Loucy (cell line): ENCODE measurements at regions not wholly inside any gene's neighbourhood (a gene's known extent, or its start where the extent isn't known, plus 50 kb on each side); places are given as distances from the start of the nearest gene placed in this dataset.

Experiments used
- H2AFZ ChIP-seq: fragments of 200-600 bp; sonication (generic); 2 replicates; pipeline ENCODE4 v1.6.0; 2016; ENCODE audit warnings: antibody characterized with exemption, mild to moderate bottlenecking, low read length, moderate library complexity
- H3F3A ChIP-seq: fragments of 200-600 bp; 2 replicates; pipeline ENCODE4 v1.6.0; 2016; ENCODE audit warnings: antibody characterized with exemption, low read depth, mild to moderate bottlenecking
- H3K27me3 ChIP-seq: fragments of 200-600 bp; sonication (generic); 2 replicates; pipeline ENCODE4 v1.6.1; 2014; ENCODE audit warnings: low read length, mild to moderate bottlenecking; ENCODE audit not compliant: insufficient read depth, poor library complexity, severe bottlenecking
- H3K36me3 ChIP-seq: fragments of 200-600 bp; sonication (generic); 2 replicates; pipeline ENCODE4 v1.6.1; 2016; ENCODE audit warnings: low read length; ENCODE audit not compliant: insufficient read depth
- H3K4me1 ChIP-seq: fragments of 200-600 bp; sonication (generic); 2 replicates; pipeline ENCODE4 v1.5.1; 2014; ENCODE audit warnings: low read length, mild to moderate bottlenecking; ENCODE audit not compliant: insufficient read depth, poor library complexity, severe bottlenecking
- H3K4me2 ChIP-seq: fragments of 200-600 bp; sonication (generic); 2 replicates; pipeline ENCODE4 v1.6.0; 2014; ENCODE audit warnings: antibody characterized with exemption, low read length, low read depth, mild to moderate bottlenecking; ENCODE audit not compliant: poor library complexity, severe bottlenecking
- H3K4me3 ChIP-seq: fragments of 200-600 bp; sonication (generic); 2 replicates; pipeline ENCODE4 v1.5.1; 2014; ENCODE audit warnings: low read length, mild to moderate bottlenecking, mixed read lengths; ENCODE audit not compliant: poor library complexity, severe bottlenecking
- H3K79me2 ChIP-seq: fragments of 200-600 bp; sonication (generic); 2 replicates; pipeline ENCODE4 v1.6.1; 2014; ENCODE audit warnings: low read length; ENCODE audit not compliant: insufficient read depth
- H3K9ac ChIP-seq: fragments of 200-600 bp; sonication (generic); 2 replicates; pipeline ENCODE4 v1.6.0; 2014; ENCODE audit warnings: mild to moderate bottlenecking, low read depth, low read length, moderate library complexity; ENCODE audit not compliant: poor library complexity, severe bottlenecking
- H3K9me2 ChIP-seq: fragments of 200-600 bp; sonication (generic); replicated peaks from 2 replicates; pipeline ENCODE4 v1.6.1; 2016; ENCODE audit warnings: low read depth, low read length, mixed read lengths
- H3K9me3 ChIP-seq: fragments of 200-600 bp; sonication (generic); 2 replicates; pipeline ENCODE4 v1.6.1; 2014; ENCODE audit warnings: mild to moderate bottlenecking, antibody characterized with exemption, low read length, low read depth; ENCODE audit not compliant: insufficient read depth
- H4K20me1 ChIP-seq: fragments of 200-600 bp; sonication (generic); 2 replicates; pipeline ENCODE4 v1.6.0; 2014; ENCODE audit warnings: antibody characterized with exemption, low read length, mild to moderate bottlenecking; ENCODE audit not compliant: insufficient read depth, poor library complexity, severe bottlenecking
- EZH2phosphoT487 ChIP-seq: fragments of 200-600 bp; IDR thresholded peaks from 2 replicates; pipeline ENCODE4 v1.6.1; 2018; ENCODE audit warnings: antibody characterized with exemption, mild to moderate bottlenecking, moderate library complexity, borderline replicate concordance
- TF ChIP-seq, protein P1 (sequence below): fragments of 200-600 bp; sonication (generic); conservative IDR thresholded peaks from 2 replicates; pipeline ENCODE4 v1.5.1; 2014; ENCODE audit warnings: mild to moderate bottlenecking, antibody characterized with exemption, low read length

- no peak overlapping the region for H3K4me3 ChIP-seq
- H3F3A ChIP-seq = no peaks in the 10 kb centered on the region
- H4K20me1 ChIP-seq = no peaks in the 10 kb centered on the region
- H3K9ac ChIP-seq = no peak overlapping the region
- no peaks in the 10 kb centered on the region for H3K36me3 ChIP-seq
- H2AFZ ChIP-seq = no peak overlapping the region
- H3K27me3 ChIP-seq = no peaks in the 10 kb centered on the region
- H3K4me1 ChIP-seq = no peaks in the 10 kb centered on the region
- no peaks in the 10 kb centered on the region for H3K9me3 ChIP-seq
- no peaks in the 10 kb centered on the region for H3K9me2 ChIP-seq
- no peaks in the 10 kb centered on the region for H3K79me2 ChIP-seq
- no peak overlapping the region for H3K4me2 ChIP-seq
- TF ChIP-seq EZH2phosphoT487 = no peak
- TF ChIP-seq, protein P1, sequence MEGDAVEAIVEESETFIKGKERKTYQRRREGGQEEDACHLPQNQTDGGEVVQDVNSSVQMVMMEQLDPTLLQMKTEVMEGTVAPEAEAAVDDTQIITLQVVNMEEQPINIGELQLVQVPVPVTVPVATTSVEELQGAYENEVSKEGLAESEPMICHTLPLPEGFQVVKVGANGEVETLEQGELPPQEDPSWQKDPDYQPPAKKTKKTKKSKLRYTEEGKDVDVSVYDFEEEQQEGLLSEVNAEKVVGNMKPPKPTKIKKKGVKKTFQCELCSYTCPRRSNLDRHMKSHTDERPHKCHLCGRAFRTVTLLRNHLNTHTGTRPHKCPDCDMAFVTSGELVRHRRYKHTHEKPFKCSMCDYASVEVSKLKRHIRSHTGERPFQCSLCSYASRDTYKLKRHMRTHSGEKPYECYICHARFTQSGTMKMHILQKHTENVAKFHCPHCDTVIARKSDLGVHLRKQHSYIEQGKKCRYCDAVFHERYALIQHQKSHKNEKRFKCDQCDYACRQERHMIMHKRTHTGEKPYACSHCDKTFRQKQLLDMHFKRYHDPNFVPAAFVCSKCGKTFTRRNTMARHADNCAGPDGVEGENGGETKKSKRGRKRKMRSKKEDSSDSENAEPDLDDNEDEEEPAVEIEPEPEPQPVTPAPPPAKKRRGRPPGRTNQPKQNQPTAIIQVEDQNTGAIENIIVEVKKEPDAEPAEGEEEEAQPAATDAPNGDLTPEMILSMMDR = no peak
These were observed 163.5 kb upstream of the CDH11 start for GRCh38 chr16:65285128-65286048.

DNA sequence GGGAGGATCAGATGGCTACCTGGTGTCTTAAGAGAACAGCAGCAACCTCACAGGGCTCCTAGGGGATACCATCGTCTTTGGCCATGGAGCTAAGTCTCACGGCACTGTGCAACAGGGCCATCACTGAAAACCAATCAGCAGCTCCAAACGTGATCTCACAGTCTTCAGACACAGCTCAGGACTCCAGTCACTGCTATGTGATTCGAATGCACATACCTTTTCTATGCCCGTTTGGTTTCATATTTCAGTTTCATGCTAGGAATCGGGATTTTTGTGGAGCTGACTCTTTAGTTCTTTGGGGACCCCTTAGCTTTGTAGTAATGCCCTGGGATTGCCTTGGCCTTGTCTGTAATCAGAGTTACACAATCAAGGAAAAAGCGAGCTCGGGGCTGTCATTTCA, 162.8 kb upstream of the CDH11 start:
- H3K4me3 ChIP-seq = no peak overlapping the region
- H4K20me1 ChIP-seq = no peaks in the 10 kb centered on the region
- no peak overlapping the region for H2AFZ ChIP-seq
- H3K9me3 ChIP-seq = no peaks in the 10 kb centered on the region
- H3K9me2 ChIP-seq = no peaks in the 10 kb centered on the region
- no peak for TF ChIP-seq EZH2phosphoT487
- TF ChIP-seq, protein P1 = no peak
- H3K79me2 ChIP-seq = no peaks in the 10 kb centered on the region
- H3K9ac ChIP-seq = no peak overlapping the region
- no peaks in the 10 kb centered on the region for H3F3A ChIP-seq
- no peaks in the 10 kb centered on the region for H3K27me3 ChIP-seq
- H3K4me1 ChIP-seq = no peaks in the 10 kb centered on the region
- H3K4me2 ChIP-seq = no peak overlapping the region
- H3K36me3 ChIP-seq = no peaks in the 10 kb centered on the region

DNA sequence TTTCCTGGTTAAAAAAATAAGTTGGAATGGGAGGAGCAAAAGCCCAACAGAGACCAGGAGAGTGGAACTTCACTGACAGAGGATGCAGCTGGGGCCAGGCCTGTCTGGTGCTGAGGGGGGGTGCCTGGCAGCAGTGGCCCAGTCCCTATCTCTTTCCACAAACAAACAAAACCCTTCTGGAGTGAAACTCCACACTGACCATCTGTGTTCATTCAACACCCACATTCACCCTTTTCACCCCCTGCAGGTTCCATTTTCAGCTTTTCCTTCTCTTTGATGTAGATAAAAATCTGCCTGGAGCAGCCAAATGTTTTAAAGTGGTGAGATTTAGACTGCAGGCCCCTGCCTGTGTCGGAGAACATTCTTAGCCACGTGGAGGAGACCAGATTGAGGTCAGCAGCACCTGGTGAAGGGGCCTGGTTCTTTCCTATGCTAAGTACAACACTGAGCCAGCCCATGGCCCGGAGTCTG, 161.4 kb upstream of the CDH11 start:
- H3K4me2 ChIP-seq = no peak overlapping the region
- H2AFZ ChIP-seq = no peak overlapping the region
- H3K4me3 ChIP-seq = no peak overlapping the region
- H3K9me2 ChIP-seq = no peaks in the 10 kb centered on the region
- no peaks in the 10 kb centered on the region for H3K27me3 ChIP-seq
- TF ChIP-seq EZH2phosphoT487 = no peak
- TF ChIP-seq, protein P1 = no peak
- H3K9me3 ChIP-seq = no peaks in the 10 kb centered on the region
- no peaks in the 10 kb centered on the region for H3K4me1 ChIP-seq
- H4K20me1 ChIP-seq = no peaks in the 10 kb centered on the region
- no peaks in the 10 kb centered on the region for H3K79me2 ChIP-seq
- no peaks in the 10 kb centered on the region for H3F3A ChIP-seq
- no peak overlapping the region for H3K9ac ChIP-seq
- no peaks in the 10 kb centered on the region for H3K36me3 ChIP-seq
